GM19043 (cell line): ENCODE measurements at regions not wholly inside any gene's neighbourhood (a gene's known extent, or its start where the extent isn't known, plus 50 kb on each side); places are given as distances from the start of the nearest gene placed in this dataset.
"Not testable (repeated sequence)": the region's sequence is repeated elsewhere in the genome, so short reads cannot be mapped to it uniquely, and the experiment has no call there.

ENCODE experiments used
- ATAC-seq: cut with Tn5 transposase; IDR thresholded peaks from one replicate; pipeline ENCODE4 v1.9.1; 2021; ENCODE audit warnings: low read depth; ENCODE audit not compliant: unreplicated experiment

- no peak for ATAC-seq
Observed at GRCh38 chr5:156006026-156006647, 320.8 kb upstream of the SGCD start.

DNA sequence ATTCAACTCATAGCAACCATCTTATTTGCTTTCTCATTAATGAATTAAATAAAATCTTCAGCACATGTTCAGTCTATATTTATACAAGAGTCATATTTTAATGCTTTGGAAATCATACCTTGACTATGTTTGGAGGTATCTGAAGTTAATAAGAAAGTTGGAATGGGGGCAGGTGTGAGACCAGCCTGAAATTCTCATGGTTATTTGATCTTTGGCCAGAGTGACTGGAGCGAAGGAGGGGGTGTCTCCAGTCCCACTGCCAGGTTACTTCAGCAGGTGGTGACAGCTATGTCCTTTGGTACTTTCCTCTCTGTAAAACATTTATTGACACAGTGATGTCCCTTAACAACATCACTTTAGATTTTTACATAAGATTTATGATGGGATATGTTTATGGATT is 318.1 kb upstream of the SGCD start:
- no peak for ATAC-seq

GRCh38 chr5:156009583-156009982 is 317.4 kb upstream of the SGCD start:
- no peak for ATAC-seq

DNA sequence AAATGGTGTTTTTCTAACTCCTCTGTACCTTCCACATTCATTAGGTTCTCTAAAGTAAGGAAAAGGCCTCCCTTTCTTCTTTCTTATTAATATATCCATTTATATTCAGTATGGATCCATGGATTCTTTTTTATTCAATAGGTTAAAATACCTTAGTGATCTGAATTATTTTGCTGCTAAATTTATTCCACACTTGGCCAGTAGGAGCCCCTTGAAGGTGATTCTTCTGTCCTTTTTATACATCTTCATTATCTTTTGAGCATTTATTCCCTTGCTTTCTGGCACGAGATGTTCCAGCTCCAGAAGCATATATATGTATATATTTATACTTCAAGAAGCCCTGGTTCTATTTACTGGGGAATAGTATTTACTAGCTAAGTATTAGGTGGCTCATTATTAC is 311.8 kb upstream of the SGCD start:
- no peak for ATAC-seq

- no peak for ATAC-seq
Observed at GRCh38 chr5:156019130-156019529, 307.8 kb upstream of the SGCD start.

DNA sequence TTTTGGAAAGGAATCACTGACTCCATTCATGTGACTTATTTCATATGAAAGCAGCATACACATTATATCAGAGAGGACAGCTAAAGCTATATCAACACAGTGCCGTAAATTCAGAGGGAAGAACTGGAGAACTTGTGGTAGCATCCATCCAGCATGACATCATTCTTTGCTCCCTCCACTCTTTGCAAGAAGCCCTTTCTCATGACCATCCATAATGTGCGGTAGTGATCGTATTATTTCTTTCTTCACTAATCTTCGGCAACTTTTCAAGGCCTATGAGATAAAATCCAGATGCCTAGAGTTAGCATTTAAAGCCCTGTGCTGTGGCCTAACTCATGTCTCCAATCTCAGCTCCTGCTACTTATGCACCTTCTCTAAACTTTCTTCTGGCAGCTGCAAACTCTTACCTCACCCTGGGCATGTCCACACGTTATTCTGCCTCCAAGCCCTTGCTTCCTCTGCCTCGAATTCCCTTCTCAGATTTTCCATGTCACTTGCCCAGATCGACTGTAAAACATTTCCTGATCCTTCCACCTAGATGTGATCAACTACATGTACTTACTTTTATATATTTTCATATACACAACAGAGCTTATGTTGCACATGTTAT is 307.3 kb upstream of the SGCD start:
- ATAC-seq, result no peak

DNA sequence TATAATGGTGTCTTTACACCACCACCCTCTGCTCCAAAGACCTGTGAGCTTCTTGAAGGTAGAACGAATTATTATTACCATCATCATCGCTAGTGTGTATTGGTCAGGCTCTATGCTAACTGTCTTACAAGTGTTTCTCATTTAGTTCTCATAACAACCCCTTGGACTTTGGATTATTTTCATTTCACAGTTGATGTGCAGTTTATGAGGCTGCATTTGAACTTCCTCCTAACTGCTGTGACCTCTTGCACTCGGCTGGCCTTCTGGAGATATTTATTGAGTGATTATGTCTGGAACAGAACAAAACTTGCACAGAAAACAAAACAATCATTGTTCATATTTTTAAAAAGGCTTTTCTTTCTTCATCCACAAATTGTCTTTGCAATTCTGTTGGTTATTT is 306.3 kb upstream of the SGCD start:
- ATAC-seq, result no peak

GRCh38 chr5:156021866-156022265 is 305.1 kb upstream of the SGCD start:
- ATAC-seq, result no peak

- no peak for ATAC-seq
Observed at GRCh38 chr5:156025656-156026055, 301.3 kb upstream of the SGCD start.

DNA sequence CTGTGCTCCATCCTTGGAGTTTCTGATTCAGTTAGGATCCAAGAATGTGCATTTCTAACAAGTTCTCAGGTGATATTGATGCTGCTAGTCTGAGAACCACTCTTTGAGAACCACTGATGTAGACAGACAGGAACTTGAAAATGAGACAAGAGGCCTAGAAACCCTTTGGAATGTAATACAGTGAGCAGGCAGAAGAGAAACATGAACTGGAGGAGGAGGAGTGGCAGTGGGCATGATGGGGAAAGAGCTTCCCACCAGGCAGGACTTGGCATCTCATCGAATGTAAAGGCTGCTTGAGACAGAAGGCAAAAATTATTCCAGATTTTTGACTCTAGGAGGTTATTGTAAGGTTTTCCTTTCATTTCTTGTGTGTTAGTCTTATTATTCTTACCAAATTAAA is 295.8 kb upstream of the SGCD start:
- ATAC-seq, result no peak

DNA sequence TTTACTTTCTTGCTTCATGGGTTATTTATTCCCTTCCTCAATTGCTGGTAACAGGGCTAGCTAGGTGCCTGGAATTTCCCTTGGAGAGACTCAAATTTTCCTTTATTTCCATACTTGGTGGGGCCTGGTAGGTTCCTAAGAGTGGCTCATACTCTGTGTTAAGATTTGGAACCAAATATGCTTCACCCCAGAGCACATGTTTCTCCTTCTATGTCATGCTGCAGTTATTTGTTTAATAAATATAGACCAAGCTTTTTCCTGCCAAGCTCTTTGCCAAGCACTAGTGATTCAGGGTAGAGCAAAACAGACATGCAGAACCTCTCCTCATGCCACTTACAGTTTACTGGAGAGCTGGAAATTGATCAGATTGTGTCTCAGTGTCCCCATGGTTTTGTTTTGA is 290.3 kb upstream of the SGCD start:
- no peak for ATAC-seq

DNA sequence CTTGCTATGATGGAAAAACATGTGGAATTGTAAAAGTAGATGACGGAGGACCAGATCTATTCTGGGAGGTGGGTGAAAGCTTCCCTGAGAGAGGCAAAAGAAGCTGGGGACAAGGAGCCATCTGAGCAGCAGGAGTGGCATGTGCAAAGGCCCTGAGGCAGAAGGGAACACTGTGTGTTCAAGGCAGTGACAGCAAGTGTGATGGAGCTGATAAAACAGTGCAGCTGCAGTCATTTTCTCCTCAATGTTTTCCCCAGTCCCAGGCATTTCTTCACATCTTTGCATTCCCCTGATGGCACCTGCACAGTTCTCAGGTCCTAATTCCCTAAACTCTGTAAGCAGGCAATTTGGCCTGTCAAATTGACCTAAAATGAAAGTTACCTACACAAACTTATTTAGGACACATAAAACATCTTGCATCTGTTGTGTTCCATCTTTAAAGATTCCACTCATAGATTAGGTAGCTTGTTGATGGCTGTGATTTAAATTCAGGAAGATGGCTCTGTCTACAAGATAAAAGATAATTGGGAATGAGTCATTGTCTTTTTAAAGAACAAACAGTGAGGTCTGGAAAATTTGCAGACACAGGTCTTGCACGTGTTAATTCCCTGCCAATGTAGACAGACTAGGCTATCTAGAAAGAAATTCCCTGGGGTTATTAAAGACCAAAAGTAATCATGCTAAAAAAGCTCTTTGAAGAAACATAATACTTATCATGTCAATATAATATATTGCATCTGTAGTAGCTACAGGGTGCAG is 289.6 kb upstream of the SGCD start:
- ATAC-seq, result no peak

DNA sequence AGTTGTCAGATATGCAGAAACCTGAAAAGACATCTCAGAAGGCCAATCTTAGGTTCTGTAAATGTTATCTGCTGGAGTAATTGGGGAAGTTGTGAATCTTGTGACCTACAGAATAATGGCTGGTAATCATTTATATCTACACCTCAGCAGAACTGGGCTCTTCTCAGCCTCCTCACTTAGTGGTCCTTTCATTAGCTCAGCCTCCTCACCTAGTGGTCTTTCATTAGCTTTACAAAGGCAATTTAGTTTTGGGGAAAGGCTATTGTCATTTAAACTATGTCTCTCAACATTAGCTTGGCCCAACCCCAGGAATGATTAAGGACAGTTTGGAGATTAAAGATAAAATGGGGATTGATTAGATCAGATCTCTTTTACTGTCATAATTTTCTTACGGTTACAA is 284.2 kb upstream of the SGCD start:
- no peak for ATAC-seq

- ATAC-seq, result no peak
Observed at GRCh38 chr5:156043351-156043750, 283.6 kb upstream of the SGCD start.

DNA sequence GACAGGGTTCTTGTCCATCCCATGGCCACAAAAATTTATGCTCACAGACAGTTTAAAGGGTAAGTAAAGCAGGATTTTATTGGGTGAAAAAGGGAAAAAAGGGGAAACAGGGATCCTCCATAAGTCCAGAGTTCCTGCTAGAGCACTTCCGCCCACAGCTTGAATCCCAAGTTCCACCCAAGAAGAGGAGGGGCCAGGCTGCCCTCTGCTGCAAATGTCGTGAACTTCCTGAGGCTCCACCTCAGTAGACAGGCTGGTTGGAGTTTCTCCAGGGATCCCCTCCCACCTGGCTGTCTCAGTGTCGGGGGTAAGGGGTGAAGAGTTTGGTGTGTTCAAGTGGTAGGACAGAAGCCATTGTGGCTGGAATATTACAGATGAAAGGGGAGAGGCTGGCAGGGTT is 275.0 kb upstream of the SGCD start:
- no peak for ATAC-seq

- no peak for ATAC-seq
Observed at GRCh38 chr5:156052656-156053055, 274.3 kb upstream of the SGCD start.

DNA sequence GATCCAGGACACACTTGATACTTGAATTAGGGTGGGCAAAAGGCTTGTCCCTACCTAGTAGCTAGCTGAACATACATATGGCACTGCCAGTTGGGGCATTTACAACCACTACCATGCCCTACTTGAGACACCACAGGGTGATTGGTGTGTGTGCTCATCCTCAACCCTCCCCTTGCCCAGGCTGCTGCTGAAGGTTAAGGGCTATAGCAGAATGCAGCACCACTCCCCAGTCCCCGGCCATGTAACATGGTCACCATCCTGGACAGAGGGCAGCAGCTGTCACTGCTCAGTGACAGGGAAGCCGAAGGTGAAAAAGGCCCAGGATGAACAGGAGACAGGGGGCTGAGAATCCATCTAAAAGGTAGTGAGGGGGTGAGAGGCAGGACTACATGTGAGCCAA is 273.9 kb upstream of the SGCD start:
- no peak for ATAC-seq

GRCh38 chr5:156076912-156077311 is 250.1 kb upstream of the SGCD start:
- no peak for ATAC-seq

GRCh38 chr5:156087577-156088110 is 239.3 kb upstream of the SGCD start:
- no peak for ATAC-seq

DNA sequence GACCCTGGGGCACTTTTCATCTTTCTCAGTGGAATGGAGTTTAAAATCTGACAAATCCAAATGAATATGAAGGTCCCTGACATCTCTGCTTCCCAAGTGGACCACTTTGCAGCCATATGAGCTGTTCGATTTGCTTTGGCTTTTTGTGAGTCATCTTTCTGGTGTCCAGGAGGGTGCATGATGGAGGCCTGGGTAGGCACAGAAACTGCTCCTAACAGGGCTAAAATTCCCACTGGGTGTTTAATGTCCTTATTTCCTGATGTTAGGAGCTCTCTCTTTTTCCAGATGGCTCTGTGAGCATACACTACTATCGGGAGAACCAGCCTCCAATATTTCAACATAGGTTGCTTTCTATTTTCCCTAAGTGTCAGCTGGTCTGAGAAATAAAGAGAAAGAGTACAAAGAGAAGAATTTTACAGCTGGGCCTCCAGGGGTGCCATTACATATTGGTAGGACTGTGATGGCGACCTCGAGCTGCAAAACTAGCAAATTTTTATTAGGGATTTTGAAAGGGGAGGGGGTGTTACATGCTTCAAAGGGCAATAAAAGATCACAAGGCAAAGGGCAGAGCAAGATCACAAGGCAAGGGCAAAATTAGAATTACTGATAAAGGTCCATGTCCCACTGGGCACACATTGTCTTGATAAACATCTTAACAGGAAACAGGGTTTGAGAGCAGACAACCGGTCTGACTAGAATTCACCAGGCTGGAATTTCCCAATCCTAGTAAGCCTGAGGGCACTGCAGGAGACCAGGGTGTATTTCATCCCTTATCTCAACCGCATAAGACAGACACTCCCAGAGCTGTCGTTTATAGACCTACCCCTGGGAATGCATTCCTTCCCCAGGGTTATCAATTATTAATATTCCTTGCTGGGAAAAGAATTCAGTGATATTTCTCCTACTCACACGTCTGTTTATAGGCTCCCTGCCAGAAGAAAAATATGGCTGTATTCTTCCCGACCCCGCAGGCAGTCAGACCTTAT is 236.7 kb upstream of the SGCD start:
- not testable (repeated sequence) for ATAC-seq

GRCh38 chr5:156093024-156093423 is 233.9 kb upstream of the SGCD start:
- ATAC-seq, result no peak
